Liver (tissue), 3 donors: ENCODE measurements at regions not wholly inside any gene's neighbourhood (a gene's known extent, or its start where the extent isn't known, plus 50 kb on each side); places are given as distances from the start of the nearest gene placed in this dataset.

Experiments used
- ATF3 ChIP-seq: IDR thresholded peaks from 2 replicates; pipeline ENCODE4 v1.6.1; 2016; ENCODE audit warnings: antibody characterized with exemption
- CTCF ChIP-seq: fragments of 150-350 bp; IDR thresholded peaks from 2 replicates; pipeline ENCODE4 v1.5.1; 2017; ENCODE audit warnings: improper control_type of control experiment, low read depth, low read length; ENCODE audit not compliant: missing input control
- FOXA1 ChIP-seq: IDR thresholded peaks from 2 replicates; pipeline ENCODE4 v1.6.1; 2016; ENCODE audit warnings: antibody characterized with exemption
- GABPA ChIP-seq, 2 donors: IDR thresholded peaks in 1 of 2; conservative IDR thresholded peaks in 1 of 2; 2 replicates each; pipeline ENCODE4 v1.6.1; 2016; ENCODE audit warnings: antibody characterized with exemption in 2 of 2, mild to moderate bottlenecking in 1 of 2, moderate library complexity in 1 of 2
- HNF4A ChIP-seq, 2 donors: conservative IDR thresholded peaks; 2 replicates each; pipeline ENCODE4 v1.6.1; 2016; ENCODE audit warnings: antibody characterized with exemption in 2 of 2, mild to moderate bottlenecking in 2 of 2
- JUND ChIP-seq, 2 donors: IDR thresholded peaks; 2 replicates each; pipeline ENCODE4 v1.6.1; 2016; ENCODE audit warnings: antibody characterized with exemption in 2 of 2
- MAX ChIP-seq: IDR thresholded peaks from 2 replicates; pipeline ENCODE4 v1.6.1; 2016; ENCODE audit warnings: antibody characterized with exemption
- RAD21 ChIP-seq, 2 donors: IDR thresholded peaks; 2 replicates each; pipeline ENCODE4 v1.6.1; 2016; ENCODE audit warnings: antibody characterized with exemption in 2 of 2, mild to moderate bottlenecking in 2 of 2
- REST ChIP-seq: IDR thresholded peaks from 2 replicates; pipeline ENCODE4 v1.6.1; 2016; ENCODE audit warnings: antibody characterized with exemption, mild to moderate bottlenecking
- RXRA ChIP-seq, 2 donors: IDR thresholded peaks; 2 replicates each; pipeline ENCODE4 v1.6.1; 2017 to 2018; ENCODE audit warnings: antibody characterized with exemption in 2 of 2, mild to moderate bottlenecking in 1 of 2
- SP1 ChIP-seq: IDR thresholded peaks from 2 replicates; pipeline ENCODE4 v1.6.1; 2018; ENCODE audit warnings: antibody characterized with exemption, mild to moderate bottlenecking
- TAF1 ChIP-seq: conservative IDR thresholded peaks from 2 replicates; pipeline ENCODE4 v1.6.1; 2016; ENCODE audit warnings: antibody characterized with exemption, mild to moderate bottlenecking
- YY1 ChIP-seq: IDR thresholded peaks from 2 replicates; pipeline ENCODE4 v1.6.1; 2016; ENCODE audit warnings: antibody characterized with exemption, mild to moderate bottlenecking
- donor health status: healthy.
- donor health status: healthy.

- TF ChIP-seq CTCF = no peak
- no peak for TF ChIP-seq HNF4A (conservative IDR thresholded peaks at IDR 0.05)
- no peak for TF ChIP-seq SP1
- no peak for TF ChIP-seq YY1
- TF ChIP-seq RAD21 (IDR thresholded peaks at IDR 0.05) = no peak
- TF ChIP-seq REST = no peak
- TF ChIP-seq MAX = no peak
- no peak for TF ChIP-seq FOXA1
- TF ChIP-seq ATF3 = no peak
- no peak for TF ChIP-seq GABPA (IDR thresholded peaks at IDR 0.05 in 1 of 2, conservative IDR thresholded peaks at IDR 0.05 in 1 of 2)
- TF ChIP-seq RXRA (IDR thresholded peaks at IDR 0.05) = no peak
- TF ChIP-seq JUND (IDR thresholded peaks at IDR 0.05) = no peak
- TF ChIP-seq TAF1 = no peak
Measured at GRCh38 chr14:100012478-100013327, 52.5 kb upstream of the EVL start.
